Calu3 (cell line): ENCODE measurements at regions not wholly inside any gene's neighbourhood (a gene's known extent, or its start where the extent isn't known, plus 50 kb on each side); places are given as distances from the start of the nearest gene placed in this dataset.

Experiments
- BruUV-seq: library from RNA; stranded (reverse); fragments of 400-500 nt; replicated peaks from 2 replicates; lab custom pipeline; 2021; lab: Mats Ljungman, UMichigan
- CTCF ChIA-PET: fragments of 300-600 bp; sonication (Branson Sonifier 250); formaldehyde crosslinking; loops from one replicate; lab custom pipeline; 2022; ENCODE audit warnings: antibody characterized with exemption; lab: Charles Lee
- DNase-seq: peaks from one replicate; pipeline ENCODE4 v3.0.0; 2022
- H3K27ac Mint-ChIP-seq: one replicate; pipeline ENCODE4 v1.8.0; 2022; ENCODE audit warnings: mixed read lengths; ENCODE audit not compliant: unreplicated experiment
- H3K27me3 Mint-ChIP-seq: one replicate; pipeline ENCODE4 v1.8.0; 2022; ENCODE audit warnings: mixed read lengths; ENCODE audit not compliant: unreplicated experiment
- H3K36me3 Mint-ChIP-seq: one replicate; pipeline ENCODE4 v1.8.0; 2022; ENCODE audit warnings: mild to moderate bottlenecking, moderate library complexity, mixed read lengths; ENCODE audit not compliant: insufficient read depth, unreplicated experiment
- H3K4me1 Mint-ChIP-seq: one replicate; pipeline ENCODE4 v1.8.0; 2022; ENCODE audit warnings: mild to moderate bottlenecking, low read depth, mixed read lengths; ENCODE audit not compliant: unreplicated experiment
- H3K4me3 Mint-ChIP-seq: one replicate; pipeline ENCODE4 v1.8.0; 2022; ENCODE audit warnings: mild to moderate bottlenecking, low read depth, moderate library complexity, mixed read lengths; ENCODE audit not compliant: unreplicated experiment
- H3K9me3 Mint-ChIP-seq: one replicate; pipeline ENCODE4 v1.8.0; 2022; ENCODE audit warnings: low read depth, mixed read lengths; ENCODE audit not compliant: unreplicated experiment
- CTCF ChIP-seq: fragments of 200-600 bp; IDR thresholded peaks from one replicate; pipeline ENCODE4 v1.8.0; 2022; ENCODE audit warnings: antibody characterized with exemption; ENCODE audit not compliant: unreplicated experiment
- intact Hi-C: fragments of 100-400 bp; cut with micrococcal nuclease; formaldehyde crosslinking; loops from one replicate; pipeline ENCODE4 v1.10.0; 2022; ENCODE audit not compliant: unreplicated experiment

GRCh38 chr4:81348778-81349094, 123.0 kb downstream of the RASGEF1B start:
- no TSS peak for BruUV-seq

GRCh38 chr4:81348086-81348777, 123.5 kb downstream of the RASGEF1B start:
- Mint-ChIP-seq H3K9me3 (no peaks in the 10 kb centered on the region), H3K27me3 (peaks cover 3% of the 10 kb centered on the region), H3K4me1 (no peaks in the 10 kb centered on the region), H3K4me3 (no peak overlapping the region), H3K36me3 (no peaks in the 10 kb centered on the region), H3K27ac (no peak overlapping the region)
- intact Hi-C loops, result no loop called here
- DNase-seq, result no peak
- no TSS peak for BruUV-seq
- TF ChIP-seq CTCF, result no peak
- CTCF ChIA-PET, result no interaction called here

More at GRCh38 chr4:81348778-81349094, 123.0 kb downstream of the RASGEF1B start:
- no peak for TF ChIP-seq CTCF
- Mint-ChIP-seq H3K9me3 (no peaks in the 10 kb centered on the region), H3K27me3 (peaks cover 7% of the 10 kb centered on the region), H3K36me3 (no peaks in the 10 kb centered on the region), H3K4me3 (no peak overlapping the region), H3K4me1 (no peaks in the 10 kb centered on the region), H3K27ac (no peak overlapping the region)
- intact Hi-C loops, result no loop called here
- CTCF ChIA-PET, result no interaction called here
- no peak for DNase-seq

- BruUV-seq, result no TSS peak
- intact Hi-C loops, result no loop called here
- Mint-ChIP-seq H3K27ac (no peak overlapping the region), H3K36me3 (no peaks in the 10 kb centered on the region), H3K4me3 (no peak overlapping the region), H3K4me1 (no peaks in the 10 kb centered on the region), H3K27me3 (no peaks in the 10 kb centered on the region), H3K9me3 (no peaks in the 10 kb centered on the region)
- CTCF ChIA-PET, result no interaction called here
- DNase-seq, result no peak
- no peak for TF ChIP-seq CTCF
Observed at GRCh38 chr4:81346719-81347118, 125.0 kb downstream of the RASGEF1B start.

- Mint-ChIP-seq H3K9me3 (no peaks in the 10 kb centered on the region), H3K4me1 (no peaks in the 10 kb centered on the region), H3K27me3 (no peaks in the 10 kb centered on the region), H3K4me3 (no peak overlapping the region), H3K36me3 (no peaks in the 10 kb centered on the region), H3K27ac (no peak overlapping the region)
- DNase-seq, result no peak
- TF ChIP-seq CTCF, result no peak
- BruUV-seq, result no TSS peak
- intact Hi-C loops, result no loop called here
- CTCF ChIA-PET, result no interaction called here
Observed at GRCh38 chr4:81343536-81343935, 128.2 kb downstream of the RASGEF1B start.
